OCI-LY7 (cell line): ENCODE measurements at regions not wholly inside any gene's neighbourhood (a gene's known extent, or its start where the extent isn't known, plus 50 kb on each side); places are given as distances from the start of the nearest gene placed in this dataset.

Experiments used
- BruUV-seq: library from RNA; stranded (reverse); fragments of 400-500 nt; replicated peaks from 2 replicates; lab custom pipeline; 2021; lab: Mats Ljungman, UMichigan
- CTCF ChIA-PET: fragments of 300-600 bp; sonication (Branson Sonifier 250); formaldehyde crosslinking; loops from one replicate; lab custom pipeline; 2022; ENCODE audit warnings: antibody characterized with exemption; ENCODE audit not compliant: unreplicated experiment; lab: Charles Lee
- POLR2A ChIA-PET: fragments of 300-600 bp; sonication (Branson Sonifier 250); formaldehyde crosslinking; loops from one replicate; lab custom pipeline; 2022; ENCODE audit warnings: antibody characterized with exemption; lab: Charles Lee
- DNase-seq: peaks from one replicate; pipeline ENCODE4 v3.0.0-alpha.2; 2015; ENCODE audit warnings: low spot score
- H2AFZ ChIP-seq: fragments of 200-600 bp; sonication (generic), shearing (Covaris generic); 2 replicates; pipeline ENCODE4 v1.6.1; 2014; ENCODE audit warnings: mild to moderate bottlenecking, antibody characterized with exemption, low read length, moderate library complexity
- H3K27ac ChIP-seq: fragments of 200-600 bp; sonication (generic); 2 replicates; pipeline ENCODE4 v1.5.1; 2014; ENCODE audit warnings: mixed run types, low read depth, mild to moderate bottlenecking, moderate library complexity, low read length, inconsistent platforms; ENCODE audit not compliant: poor library complexity, severe bottlenecking
- H3K36me3 ChIP-seq: fragments of 200-600 bp; sonication (generic); 2 replicates; pipeline ENCODE4 v1.6.1; 2014; ENCODE audit warnings: mild to moderate bottlenecking, antibody characterized with exemption, low read length, moderate library complexity, mixed read lengths; ENCODE audit not compliant: insufficient read depth
- H3K4me1 ChIP-seq: fragments of 200-600 bp; sonication (generic); 2 replicates; pipeline ENCODE4 v1.5.1; 2014; ENCODE audit warnings: mild to moderate bottlenecking, low read length; ENCODE audit not compliant: insufficient read depth, poor library complexity, severe bottlenecking
- H3K4me2 ChIP-seq: fragments of 200-600 bp; sonication (generic); 2 replicates; pipeline ENCODE4 v1.6.1; 2014; ENCODE audit warnings: mild to moderate bottlenecking, low read length
- H3K4me3 ChIP-seq: fragments of 200-600 bp; sonication (generic); 2 replicates; pipeline ENCODE4 v1.5.1; 2014; ENCODE audit warnings: mild to moderate bottlenecking, low read depth, low read length; ENCODE audit not compliant: poor library complexity, severe bottlenecking
- H3K79me2 ChIP-seq: fragments of 200-600 bp; sonication (generic); 2 replicates; pipeline ENCODE4 v1.6.1; 2016; ENCODE audit warnings: low read depth, mild to moderate bottlenecking, low read length, moderate library complexity, mixed read lengths; ENCODE audit not compliant: insufficient read depth
- H3K9me2 ChIP-seq: fragments of 200-600 bp; sonication (generic); 2 replicates; pipeline ENCODE4 v1.6.1; 2016; ENCODE audit warnings: mild to moderate bottlenecking, low read length, mixed read lengths; ENCODE audit not compliant: insufficient read depth
- H3K9me3 ChIP-seq: fragments of 200-600 bp; sonication (generic); 2 replicates; pipeline ENCODE4 v1.6.1; 2014; ENCODE audit warnings: mild to moderate bottlenecking, mixed run types, low read length, mixed read lengths
- H4K20me1 ChIP-seq: fragments of 200-600 bp; sonication (generic); 2 replicates; pipeline ENCODE4 v1.6.1; 2014; ENCODE audit warnings: mild to moderate bottlenecking, antibody characterized with exemption, low read length, moderate library complexity, mixed read lengths; ENCODE audit not compliant: insufficient read depth
- EZH2phosphoT487 ChIP-seq: fragments of 200-600 bp; sonication (generic); IDR thresholded peaks from 2 replicates; pipeline ENCODE4 v1.6.1; 2018; ENCODE audit warnings: low read depth, borderline replicate concordance, mild to moderate bottlenecking, mixed run types, antibody characterized with exemption, low read length, moderate library complexity, mixed read lengths
- intact Hi-C: fragments of 100-400 bp; cut with micrococcal nuclease; formaldehyde crosslinking; loops from one replicate; pipeline ENCODE4 v1.10.0; 2022; ENCODE audit not compliant: unreplicated experiment
- TF ChIP-seq, protein P1 (sequence below): fragments of 200-600 bp; sonication (generic); conservative IDR thresholded peaks from 2 replicates; pipeline ENCODE4 v1.5.1; 2014; ENCODE audit warnings: mild to moderate bottlenecking, antibody characterized with exemption, low read length, moderate library complexity, mixed read lengths

DNA sequence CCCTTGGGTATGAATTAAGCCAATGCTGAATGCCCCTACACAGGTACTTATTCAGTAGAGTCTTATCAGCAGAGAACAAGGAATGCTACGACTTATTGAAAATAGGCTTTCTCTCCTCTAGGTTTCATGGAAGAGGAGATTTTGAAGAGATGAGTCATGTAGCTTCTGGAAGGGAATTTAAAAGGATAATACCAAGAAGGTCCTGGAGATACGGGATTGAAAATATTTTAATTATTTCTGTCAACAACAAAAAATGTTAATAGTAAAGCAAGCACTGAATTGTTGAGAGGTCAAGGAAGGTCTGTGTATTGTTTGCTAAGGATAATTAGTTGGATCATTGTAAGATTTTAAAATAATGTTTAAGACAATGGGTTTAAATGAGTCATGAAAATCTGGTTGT lies 293.0 kb upstream of the SPHKAP start:
- POLR2A ChIA-PET: interaction anchor here (0.6 kb wide), 1 partner anchor 61 kb away, joined by 3 read pairs; no protein-coding TSS in a partner anchor
- intact Hi-C loops: no loop called here
- no peaks in the 10 kb centered on the region for H3K79me2 ChIP-seq
- no peak for TF ChIP-seq EZH2phosphoT487
- TF ChIP-seq, protein P1, sequence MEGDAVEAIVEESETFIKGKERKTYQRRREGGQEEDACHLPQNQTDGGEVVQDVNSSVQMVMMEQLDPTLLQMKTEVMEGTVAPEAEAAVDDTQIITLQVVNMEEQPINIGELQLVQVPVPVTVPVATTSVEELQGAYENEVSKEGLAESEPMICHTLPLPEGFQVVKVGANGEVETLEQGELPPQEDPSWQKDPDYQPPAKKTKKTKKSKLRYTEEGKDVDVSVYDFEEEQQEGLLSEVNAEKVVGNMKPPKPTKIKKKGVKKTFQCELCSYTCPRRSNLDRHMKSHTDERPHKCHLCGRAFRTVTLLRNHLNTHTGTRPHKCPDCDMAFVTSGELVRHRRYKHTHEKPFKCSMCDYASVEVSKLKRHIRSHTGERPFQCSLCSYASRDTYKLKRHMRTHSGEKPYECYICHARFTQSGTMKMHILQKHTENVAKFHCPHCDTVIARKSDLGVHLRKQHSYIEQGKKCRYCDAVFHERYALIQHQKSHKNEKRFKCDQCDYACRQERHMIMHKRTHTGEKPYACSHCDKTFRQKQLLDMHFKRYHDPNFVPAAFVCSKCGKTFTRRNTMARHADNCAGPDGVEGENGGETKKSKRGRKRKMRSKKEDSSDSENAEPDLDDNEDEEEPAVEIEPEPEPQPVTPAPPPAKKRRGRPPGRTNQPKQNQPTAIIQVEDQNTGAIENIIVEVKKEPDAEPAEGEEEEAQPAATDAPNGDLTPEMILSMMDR: no peak
- no peaks in the 10 kb centered on the region for H4K20me1 ChIP-seq
- no peak overlapping the region for H3K4me2 ChIP-seq
- no peak for DNase-seq
- no peak overlapping the region for H3K27ac ChIP-seq
- H3K36me3 ChIP-seq: no peaks in the 10 kb centered on the region
- no peak overlapping the region for H2AFZ ChIP-seq
- no peaks in the 10 kb centered on the region for H3K9me3 ChIP-seq
- no TSS peak for BruUV-seq
- H3K9me2 ChIP-seq: no peaks in the 10 kb centered on the region
- CTCF ChIA-PET: no interaction called here
- no peak overlapping the region for H3K4me3 ChIP-seq
- H3K4me1 ChIP-seq: no peaks in the 10 kb centered on the region

- BruUV-seq: no TSS peak
- H3K4me1 ChIP-seq: no peaks in the 10 kb centered on the region
- intact Hi-C loops: no loop called here
- no peak for DNase-seq
- CTCF ChIA-PET: no interaction called here
- no peak overlapping the region for H3K4me2 ChIP-seq
- TF ChIP-seq, protein P1: no peak
- POLR2A ChIA-PET: no interaction called here
- H2AFZ ChIP-seq: no peak overlapping the region
- H3K79me2 ChIP-seq: no peaks in the 10 kb centered on the region
- no peaks in the 10 kb centered on the region for H3K9me3 ChIP-seq
- H4K20me1 ChIP-seq: no peaks in the 10 kb centered on the region
- no peak overlapping the region for H3K27ac ChIP-seq
- no peaks in the 10 kb centered on the region for H3K9me2 ChIP-seq
- no peak overlapping the region for H3K4me3 ChIP-seq
- no peaks in the 10 kb centered on the region for H3K36me3 ChIP-seq
Observed at GRCh38 chr2:228469721-228470120, 288.2 kb upstream of the SPHKAP start.

GRCh38 chr2:228466851-228467250 lies 285.4 kb upstream of the SPHKAP start:
- DNase-seq: no peak
- no peak overlapping the region for H3K27ac ChIP-seq
- H4K20me1 ChIP-seq: no peaks in the 10 kb centered on the region
- no peak overlapping the region for H3K4me2 ChIP-seq
- ChIA-PET POLR2A (interaction anchor here (1.0 kb wide), 1 partner anchor 14 kb away, joined by 3 read pairs; no protein-coding TSS in a partner anchor), CTCF (no interaction called here)
- no peak overlapping the region for H3K4me3 ChIP-seq
- intact Hi-C loops: no loop called here
- TF ChIP-seq, protein P1: no peak
- no peak for TF ChIP-seq EZH2phosphoT487
- H3K9me2 ChIP-seq: no peaks in the 10 kb centered on the region
- no TSS peak for BruUV-seq
- H3K9me3 ChIP-seq: no peaks in the 10 kb centered on the region
- H3K4me1 ChIP-seq: no peaks in the 10 kb centered on the region
- no peak overlapping the region for H2AFZ ChIP-seq
- H3K36me3 ChIP-seq: no peaks in the 10 kb centered on the region
- no peaks in the 10 kb centered on the region for H3K79me2 ChIP-seq
